HG03354 (cell line): ENCODE measurements at regions not wholly inside any gene's neighbourhood (a gene's known extent, or its start where the extent isn't known, plus 50 kb on each side); places are given as distances from the start of the nearest gene placed in this dataset.
"Not testable (repeated sequence)": the region's sequence is repeated elsewhere in the genome, so short reads cannot be mapped to it uniquely, and the experiment has no call there.

Source experiments
- ATAC-seq: cut with Tn5 transposase; IDR thresholded peaks from one replicate; pipeline ENCODE4 v1.9.1; 2021; ENCODE audit warnings: mild to moderate bottlenecking; ENCODE audit not compliant: unreplicated experiment, poor library complexity, severe bottlenecking

DNA sequence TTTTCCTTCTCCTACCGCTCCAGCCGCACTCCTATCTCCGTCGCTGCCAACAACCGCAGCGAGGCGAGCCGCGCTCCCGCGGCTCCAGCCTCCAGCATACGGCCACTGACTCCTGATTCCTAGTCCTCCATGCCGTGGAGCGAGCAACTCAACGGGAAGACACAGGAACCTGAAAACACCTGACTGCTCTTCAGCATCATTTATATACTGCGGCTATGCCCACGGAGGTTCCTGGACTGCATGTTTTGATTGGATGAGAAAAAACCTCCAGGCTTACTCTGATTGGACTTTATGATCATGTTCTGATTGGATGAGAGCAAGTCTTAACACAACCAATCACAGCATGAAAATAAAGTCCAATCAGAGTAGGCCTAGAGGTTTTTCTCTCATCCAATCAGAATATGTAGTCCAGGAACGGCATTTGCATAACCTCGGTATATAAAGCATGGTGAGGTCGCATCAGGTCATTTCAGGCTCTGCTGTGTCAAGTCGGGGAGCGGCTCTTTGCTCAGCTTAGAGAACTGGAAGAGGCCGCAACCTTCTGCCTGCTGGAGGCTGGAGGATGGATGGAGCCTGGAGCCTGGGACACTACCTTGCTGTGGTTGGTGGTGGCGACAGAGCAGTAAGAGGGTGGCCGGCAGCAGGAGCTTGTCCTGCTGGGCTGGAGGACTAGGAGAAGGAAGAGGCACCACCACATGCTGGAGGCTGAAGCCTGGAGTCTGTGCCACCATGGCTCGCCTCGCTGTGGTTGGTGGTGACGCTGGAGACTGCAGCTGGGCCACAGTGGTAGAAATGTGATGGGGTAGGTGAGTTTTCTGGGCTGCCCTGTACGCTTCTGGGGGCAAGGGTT is 204.6 kb upstream of the WSB1 start:
- not testable (repeated sequence) for ATAC-seq

DNA sequence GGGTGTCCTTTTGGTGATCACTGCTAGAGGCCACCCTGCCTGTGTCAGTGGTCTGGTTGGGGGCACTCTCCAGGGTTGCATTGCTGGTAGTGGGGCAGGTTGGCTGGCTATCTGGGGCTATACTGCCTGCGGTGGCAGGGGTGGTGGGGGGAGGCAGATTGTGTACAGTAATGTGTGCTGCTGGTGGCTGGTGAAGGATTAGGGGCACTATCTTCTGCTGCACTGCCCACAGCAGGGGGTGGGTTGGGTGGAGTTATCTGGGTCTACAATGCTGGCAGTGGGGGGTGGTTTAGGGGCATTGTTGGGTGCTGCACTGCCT is 204.0 kb upstream of the WSB1 start:
- no peak for ATAC-seq

DNA sequence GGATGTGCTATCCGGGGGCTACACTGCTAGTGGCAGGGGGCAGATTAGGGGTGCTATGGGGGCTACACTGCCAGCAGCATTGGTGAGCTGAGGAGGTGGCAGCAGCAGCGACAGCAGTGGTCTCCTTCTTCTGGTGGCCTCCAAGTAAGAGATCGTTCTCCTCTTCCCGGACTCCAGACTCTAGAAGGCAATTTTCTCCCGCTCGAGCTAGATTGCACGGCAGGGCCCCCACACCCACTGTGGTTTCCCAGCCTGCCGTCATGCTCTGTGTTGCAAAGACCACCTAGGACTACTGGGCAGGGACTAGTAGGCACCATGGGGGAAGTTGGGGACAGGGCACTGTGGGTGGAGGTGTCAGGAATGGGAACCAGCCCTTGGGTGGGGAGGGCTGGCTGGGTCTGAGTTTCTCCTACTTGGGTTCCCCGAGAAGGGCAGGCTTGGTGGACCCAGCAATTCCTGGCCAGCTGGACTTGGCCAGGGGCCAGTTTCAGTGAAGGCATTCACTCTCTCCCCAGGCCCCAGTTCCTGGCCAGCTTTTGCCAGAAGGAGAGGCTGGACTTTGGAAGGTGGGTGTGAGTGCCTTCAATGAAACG is 203.4 kb upstream of the WSB1 start:
- ATAC-seq: not testable (repeated sequence)

DNA sequence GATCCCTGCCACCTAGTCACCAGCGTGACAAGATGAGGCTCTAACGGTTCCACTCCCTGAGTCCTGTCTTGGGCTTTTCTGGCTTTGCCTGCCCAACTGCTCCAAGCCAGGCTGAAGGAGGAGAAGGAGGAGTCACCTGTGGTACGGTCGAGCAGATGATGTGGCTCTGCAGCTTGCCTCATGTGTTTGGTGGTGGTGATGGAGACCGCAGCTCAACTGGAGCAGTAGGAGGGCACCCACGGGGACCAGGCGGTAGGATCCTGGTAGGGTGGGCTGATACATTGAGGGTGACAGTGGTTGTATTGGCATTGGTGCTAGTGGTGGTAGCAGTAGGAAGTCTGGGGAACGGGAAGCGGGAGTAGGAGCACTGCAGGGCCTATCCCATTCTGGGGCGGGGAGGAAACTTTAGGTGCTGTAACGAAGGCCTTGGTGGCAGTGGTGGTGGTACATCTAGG is 202.8 kb upstream of the WSB1 start:
- ATAC-seq: no peak

- not testable (repeated sequence) for ATAC-seq
Observed at GRCh38 chr17:27094179-27094578, 199.7 kb upstream of the WSB1 start.

DNA sequence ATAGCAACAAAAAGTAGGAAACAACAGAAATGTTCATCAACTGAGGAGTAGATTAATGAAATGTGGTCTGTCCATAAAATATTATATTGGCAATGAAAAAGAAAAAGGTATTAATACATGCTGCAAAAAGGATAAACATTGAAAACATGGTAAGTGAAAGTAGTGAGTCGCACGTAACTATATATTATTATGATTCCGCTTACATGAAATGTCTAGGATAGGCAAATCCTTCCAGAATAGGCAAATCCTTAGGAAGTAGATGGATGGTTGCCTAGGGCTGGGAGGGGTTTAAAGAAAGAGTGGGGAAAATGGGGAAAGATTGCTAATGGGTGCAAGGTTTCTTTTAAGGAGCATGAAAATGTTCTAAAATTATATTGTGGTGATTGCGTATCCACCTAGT is 198.1 kb upstream of the WSB1 start:
- not testable (repeated sequence) for ATAC-seq

- ATAC-seq: not testable (repeated sequence)
Observed at GRCh38 chr17:27099266-27099665, 194.6 kb upstream of the WSB1 start.

- not testable (repeated sequence) for ATAC-seq
Observed at GRCh38 chr17:27104605-27105221, 189.2 kb upstream of the WSB1 start.

- no peak for ATAC-seq
Observed at GRCh38 chr17:27105636-27106035, 188.3 kb upstream of the WSB1 start.

DNA sequence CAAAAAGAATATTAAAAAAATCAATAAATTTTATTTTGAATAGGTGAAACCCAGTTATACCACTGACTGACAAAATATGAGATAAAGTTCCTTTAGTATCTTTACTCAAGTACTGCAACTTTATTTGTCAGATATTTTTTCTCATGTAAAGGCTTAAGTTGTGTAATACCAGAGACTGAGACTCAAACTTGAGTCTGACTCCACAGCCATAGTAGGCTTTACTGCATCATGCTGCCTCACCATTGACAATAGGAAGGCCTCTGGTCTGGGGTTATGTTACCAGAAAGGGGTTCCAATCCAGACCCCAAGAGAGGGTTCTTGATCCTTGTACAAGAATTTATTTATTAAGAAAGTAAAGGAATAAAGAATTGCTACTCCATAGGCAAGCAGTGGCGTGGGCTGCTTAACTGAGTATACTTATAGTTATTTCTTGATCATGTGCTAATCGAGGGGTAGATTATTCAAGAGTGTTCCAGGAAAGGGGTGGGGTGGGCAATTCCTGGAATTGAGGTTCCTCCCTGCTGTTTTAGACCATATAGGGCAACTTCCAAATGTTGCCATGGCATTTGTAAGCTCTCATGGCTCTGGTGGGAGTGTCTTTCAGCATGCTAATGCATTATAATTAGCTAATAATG is 187.4 kb upstream of the WSB1 start:
- ATAC-seq: no peak

GRCh38 chr17:27106982-27107360 is 186.9 kb upstream of the WSB1 start:
- ATAC-seq: no peak

- ATAC-seq: not testable (repeated sequence)
Observed at GRCh38 chr17:27107386-27108328, 186.3 kb upstream of the WSB1 start.

- ATAC-seq: no peak
Observed at GRCh38 chr17:27109346-27109745, 184.6 kb upstream of the WSB1 start.

DNA sequence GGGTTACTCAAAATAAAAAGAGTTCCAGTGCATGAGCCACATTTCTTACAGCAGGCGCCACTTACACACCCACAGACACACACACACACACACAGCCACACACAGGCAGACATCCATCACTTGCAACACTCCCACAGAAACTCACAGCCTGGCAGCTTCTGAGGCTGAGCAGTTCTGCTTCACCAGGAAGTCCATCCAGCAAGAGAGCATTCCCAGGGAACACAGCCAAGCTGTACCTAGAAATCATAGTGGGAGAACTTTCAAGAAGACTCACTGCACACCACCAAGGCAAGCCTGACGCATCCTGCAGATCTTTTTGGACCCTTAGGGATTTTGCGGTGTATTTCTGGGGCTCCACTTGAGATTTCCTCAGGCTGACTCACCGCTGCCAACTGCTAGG is 140.9 kb upstream of the WSB1 start:
- no peak for ATAC-seq

GRCh38 chr17:27155866-27156265 is 138.0 kb upstream of the WSB1 start:
- no peak for ATAC-seq

GRCh38 chr17:27157297-27157696 is 136.6 kb upstream of the WSB1 start:
- no peak for ATAC-seq

- ATAC-seq: no peak
Observed at GRCh38 chr17:27157898-27158297, 136.0 kb upstream of the WSB1 start.

GRCh38 chr17:27158382-27158781 is 135.5 kb upstream of the WSB1 start:
- no peak for ATAC-seq

DNA sequence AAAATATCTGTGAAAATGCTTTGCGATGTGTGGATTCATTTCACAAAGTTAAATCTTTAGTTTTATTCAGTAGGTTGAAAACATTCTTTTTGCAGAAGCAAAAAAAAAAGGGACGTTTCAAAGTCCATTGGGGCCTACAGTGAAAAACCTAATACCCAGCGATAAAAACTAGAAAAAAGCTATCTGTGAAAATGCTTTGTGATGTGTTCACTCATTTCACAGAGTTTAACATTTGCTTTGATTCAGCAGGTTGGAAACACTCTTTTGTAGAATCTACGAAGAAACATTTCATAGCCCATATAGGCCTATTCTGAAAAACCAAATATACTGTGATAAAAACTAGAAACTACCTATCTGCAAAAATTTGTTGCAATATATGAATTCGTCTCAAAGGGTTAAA is 113.6 kb upstream of the WSB1 start:
- no peak for ATAC-seq
